GM23248 (cell line): ENCODE measurements at regions not wholly inside any gene's neighbourhood (a gene's known extent, or its start where the extent isn't known, plus 50 kb on each side); places are given as distances from the start of the nearest gene placed in this dataset.

ENCODE experiments used
- EZH2 ChIP-seq: fragments of 200-600 bp; sonication (generic); IDR thresholded peaks from 2 replicates; pipeline ENCODE4 v1.6.1; 2018; ENCODE audit warnings: antibody characterized with exemption, mild to moderate bottlenecking; ENCODE audit not compliant: insufficient read depth, poor library complexity, severe bottlenecking
- EZH2phosphoT487 ChIP-seq: fragments of 200-600 bp; sonication (generic); IDR thresholded peaks from 2 replicates; pipeline ENCODE4 v1.6.1; 2018; ENCODE audit warnings: antibody characterized with exemption, moderate library complexity, mild to moderate bottlenecking, low read depth; ENCODE audit not compliant: insufficient read depth

GRCh38 chr10:113356794-113357680 lies 195.8 kb upstream of the HABP2 start:
- TF ChIP-seq EZH2 (no peak), EZH2phosphoT487 (no peak)
